Tibial nerve (tissue), 3 donors: ENCODE measurements at regions not wholly inside any gene's neighbourhood (a gene's known extent, or its start where the extent isn't known, plus 50 kb on each side); places are given as distances from the start of the nearest gene placed in this dataset.
"Not testable (repeated sequence)": the region's sequence is repeated elsewhere in the genome, so short reads cannot be mapped to it uniquely, and the experiment has no call there.

Experiments used
- POLR2A ChIP-seq, 2 donors: fragments of 450-650 bp; IDR thresholded peaks; one replicate each; pipeline ENCODE4 v1.6.1; 2017; ENCODE audit warnings: antibody characterized with exemption in 2 of 2, mild to moderate bottlenecking in 2 of 2, moderate library complexity in 2 of 2
- TF ChIP-seq, protein P1 (sequence below), 5 experiments: fragments of 200-600 bp in 3 of 5; fragments of 450-650 bp in 2 of 5; sonication (generic) in 3 of 5; IDR thresholded peaks; one replicate each; pipeline ENCODE4 v1.5.1; 2016 to 2019; ENCODE audit warnings: antibody characterized with exemption in 5 of 5, mild to moderate bottlenecking in 3 of 5, moderate library complexity in 2 of 5

DNA sequence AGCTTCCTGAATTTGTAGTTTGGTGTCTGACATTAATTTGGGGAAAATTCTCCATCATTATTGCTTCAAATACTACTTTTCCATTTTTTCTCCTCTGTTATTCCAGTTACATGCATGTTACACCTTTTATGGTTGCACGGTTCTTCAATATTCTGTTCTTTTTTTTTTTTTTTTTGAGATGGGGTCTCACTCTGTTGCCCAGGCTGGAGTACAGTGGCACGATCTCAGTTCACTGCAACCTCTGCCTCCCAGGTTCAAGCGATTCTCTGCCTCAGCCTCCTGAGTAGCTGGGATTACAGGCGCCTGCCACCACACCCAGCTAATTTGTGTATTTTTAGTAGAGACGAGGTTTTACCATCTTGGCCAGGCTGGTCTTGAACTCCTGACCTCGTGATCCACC, 109.4 kb upstream of the XIST start:
- TF ChIP-seq, protein P1, sequence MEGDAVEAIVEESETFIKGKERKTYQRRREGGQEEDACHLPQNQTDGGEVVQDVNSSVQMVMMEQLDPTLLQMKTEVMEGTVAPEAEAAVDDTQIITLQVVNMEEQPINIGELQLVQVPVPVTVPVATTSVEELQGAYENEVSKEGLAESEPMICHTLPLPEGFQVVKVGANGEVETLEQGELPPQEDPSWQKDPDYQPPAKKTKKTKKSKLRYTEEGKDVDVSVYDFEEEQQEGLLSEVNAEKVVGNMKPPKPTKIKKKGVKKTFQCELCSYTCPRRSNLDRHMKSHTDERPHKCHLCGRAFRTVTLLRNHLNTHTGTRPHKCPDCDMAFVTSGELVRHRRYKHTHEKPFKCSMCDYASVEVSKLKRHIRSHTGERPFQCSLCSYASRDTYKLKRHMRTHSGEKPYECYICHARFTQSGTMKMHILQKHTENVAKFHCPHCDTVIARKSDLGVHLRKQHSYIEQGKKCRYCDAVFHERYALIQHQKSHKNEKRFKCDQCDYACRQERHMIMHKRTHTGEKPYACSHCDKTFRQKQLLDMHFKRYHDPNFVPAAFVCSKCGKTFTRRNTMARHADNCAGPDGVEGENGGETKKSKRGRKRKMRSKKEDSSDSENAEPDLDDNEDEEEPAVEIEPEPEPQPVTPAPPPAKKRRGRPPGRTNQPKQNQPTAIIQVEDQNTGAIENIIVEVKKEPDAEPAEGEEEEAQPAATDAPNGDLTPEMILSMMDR (IDR thresholded peaks at IDR 0.05): not testable (repeated sequence)
- TF ChIP-seq POLR2A (IDR thresholded peaks at IDR 0.05): not testable (repeated sequence)
